HG02852 (cell line): ENCODE measurements at regions not wholly inside any gene's neighbourhood (a gene's known extent, or its start where the extent isn't known, plus 50 kb on each side); places are given as distances from the start of the nearest gene placed in this dataset.
"Not testable (repeated sequence)": the region's sequence is repeated elsewhere in the genome, so short reads cannot be mapped to it uniquely, and the experiment has no call there.

Source experiments
- ATAC-seq: cut with Tn5 transposase; IDR thresholded peaks from one replicate; pipeline ENCODE4 v1.9.1; 2021; ENCODE audit warnings: mild to moderate bottlenecking, moderate library complexity; ENCODE audit not compliant: unreplicated experiment

GRCh38 chr15:96466389-96466947 is 136.0 kb downstream of the NR2F2 start:
- ATAC-seq, result no peak

GRCh38 chr15:96468036-96468435 is 137.5 kb downstream of the NR2F2 start:
- ATAC-seq, result no peak

- ATAC-seq, result no peak
Observed at GRCh38 chr15:96470681-96471310, 140.3 kb downstream of the NR2F2 start.

- ATAC-seq, result no peak
Observed at GRCh38 chr15:96472681-96473080, 142.2 kb downstream of the NR2F2 start.

GRCh38 chr15:96473556-96473955 is 143.1 kb downstream of the NR2F2 start:
- no peak for ATAC-seq

- ATAC-seq, result no peak
Observed at GRCh38 chr15:96474231-96474664, 143.7 kb downstream of the NR2F2 start.

- ATAC-seq, result no peak
Observed at GRCh38 chr15:96477227-96477626, 146.7 kb downstream of the NR2F2 start.

GRCh38 chr15:96484412-96484811 is 153.9 kb downstream of the NR2F2 start:
- ATAC-seq, result not testable (repeated sequence)

GRCh38 chr15:96484830-96485229 is 154.3 kb downstream of the NR2F2 start:
- ATAC-seq, result no peak

GRCh38 chr15:96487245-96487644 is 156.7 kb downstream of the NR2F2 start:
- no peak for ATAC-seq

- ATAC-seq, result not testable (repeated sequence)
Observed at GRCh38 chr15:96491066-96491699, 160.7 kb downstream of the NR2F2 start.

GRCh38 chr15:96491700-96492644 is 161.5 kb downstream of the NR2F2 start:
- ATAC-seq, result not testable (repeated sequence)

GRCh38 chr15:96494505-96494904 is 164.0 kb downstream of the NR2F2 start:
- ATAC-seq, result no peak

GRCh38 chr15:96495386-96495785 is 164.9 kb downstream of the NR2F2 start:
- ATAC-seq, result no peak

GRCh38 chr15:96497951-96498350 is 167.5 kb downstream of the NR2F2 start:
- ATAC-seq, result no peak

- ATAC-seq, result no peak
Observed at GRCh38 chr15:96500508-96500907, 170.0 kb downstream of the NR2F2 start.

- ATAC-seq, result no peak
Observed at GRCh38 chr15:96501362-96501761, 170.9 kb downstream of the NR2F2 start.

- ATAC-seq, result no peak
Observed at GRCh38 chr15:96502196-96502595, 171.7 kb downstream of the NR2F2 start.

- ATAC-seq, result no peak
Observed at GRCh38 chr15:96503276-96503675, 172.8 kb downstream of the NR2F2 start.

GRCh38 chr15:96504371-96504770 is 173.9 kb downstream of the NR2F2 start:
- no peak for ATAC-seq

GRCh38 chr15:96505014-96505413 is 174.5 kb downstream of the NR2F2 start:
- no peak for ATAC-seq
